K562 (cell line): ENCODE measurements at regions not wholly inside any gene's neighbourhood (a gene's known extent, or its start where the extent isn't known, plus 50 kb on each side); places are given as distances from the start of the nearest gene placed in this dataset.
A peak's percentile ranks its signal among the peaks of the same experiment; 100 is the strongest.

Experiments used
- ATAC-seq: fragments of 200-7000 bp; cut with Tn5 transposase; 3 replicates; pipeline ENCODE4 v1.9.1; 2020; ENCODE audit warnings: moderate library complexity
- BruUV-seq: library from RNA; stranded (reverse); fragments of 400-500 nt; replicated peaks from 2 replicates; lab custom pipeline; 2021; lab: Mats Ljungman, UMichigan
- CTCF ChIA-PET: fragments of 300-600 bp; formaldehyde crosslinking; extraction: SDS; loops from one replicate; lab custom pipeline; 2021; ENCODE audit warnings: low intra/inter-chr PET ratio; lab: Yijun Ruan, JAX
- POLR2A ChIA-PET: fragments of 300-600, 350-650 bp; sonication (Branson Sonifier 250); formaldehyde crosslinking; extraction: SDS; loops from one replicate; lab custom pipeline; 2021; ENCODE audit warnings: antibody characterized with exemption, inconsistent platforms; lab: Yijun Ruan, JAX
- DNase-seq, 4 experiments: peaks; one replicate each; pipeline versions ENCODE4 v3.0.0 to v3.0.0-alpha.2; 2011 to 2018; ENCODE audit warnings: low spot score in 3 of 4, mixed read lengths in 3 of 4; ENCODE audit errors: extremely low read depth in 1 of 4
- FAIRE-seq: peaks from 2 replicates; lab custom pipeline; 2011; peaks lifted over from hg19 to GRCh38; lab: Jason Lieb, UNC
- H2AFZ ChIP-seq: 2 replicates; pipeline ENCODE4 v1.6.0; 2011; ENCODE audit warnings: low read depth, low read length, control low read depth, inconsistent platforms
- H3K27ac ChIP-seq: fragments of 200-600 bp; 3 replicates; pipeline ENCODE4 v1.8.0; 2011; ENCODE audit warnings: low read depth, mild to moderate bottlenecking, control low read depth, inconsistent platforms, low read length, moderate library complexity, mixed read lengths; ENCODE audit errors: extremely low read depth
- H3K27me3 ChIP-seq, 2 experiments: fragments of 300-600 bp in 1 of 2; 2 replicates in 1 of 2; 3 replicates in 1 of 2; pipeline versions ENCODE4 v1.6.0 to v1.8.0; 2011; ENCODE audit warnings: inconsistent platforms in 2 of 2, low read length in 2 of 2, mild to moderate bottlenecking in 1 of 2, mixed read lengths in 1 of 2, moderate library complexity in 1 of 2; ENCODE audit not compliant: control insufficient read depth in 2 of 2, insufficient read depth in 2 of 2
- H3K36me3 ChIP-seq: fragments of 300-600 bp; 3 replicates; pipeline ENCODE4 v1.8.0; 2011; ENCODE audit warnings: mild to moderate bottlenecking, low read length, inconsistent platforms; ENCODE audit not compliant: control insufficient read depth, insufficient read depth
- H3K4me1 ChIP-seq, 2 experiments: fragments of 200-600 bp in 1 of 2; replicated peaks in 1 of 2; 2 replicates in 1 of 2; 3 replicates in 1 of 2; pipeline versions ENCODE4 v1.5.1 to v1.8.0; 2011; ENCODE audit warnings: inconsistent platforms in 2 of 2, low read length in 2 of 2, mild to moderate bottlenecking in 1 of 2, mixed read lengths in 1 of 2, moderate library complexity in 1 of 2; ENCODE audit not compliant: control insufficient read depth in 2 of 2, insufficient read depth in 2 of 2
- H3K4me2 ChIP-seq: 2 replicates; pipeline ENCODE4 v1.6.1; 2011; ENCODE audit warnings: low read length, control low read depth, inconsistent platforms, mixed read lengths; ENCODE audit not compliant: insufficient read depth
- H3K4me3 ChIP-seq: fragments of 200-600 bp; sonication (generic), shearing (Covaris generic); 2 replicates; pipeline ENCODE4 v1.5.1; 2016; ENCODE audit warnings: control low read depth, inconsistent platforms
- H3K79me2 ChIP-seq: fragments of 200-600 bp; 3 replicates; pipeline ENCODE4 v1.8.0; 2011; ENCODE audit warnings: low read length, inconsistent platforms; ENCODE audit not compliant: control insufficient read depth, insufficient read depth
- H3K9ac ChIP-seq, 2 experiments: 2 replicates each; pipeline versions ENCODE4 v1.6.0 to v1.6.1; 2011; ENCODE audit warnings: low read depth in 2 of 2, low read length in 2 of 2, control low read depth in 1 of 2, inconsistent platforms in 1 of 2, mild to moderate bottlenecking in 1 of 2, mixed read lengths in 1 of 2; ENCODE audit not compliant: insufficient read depth in 1 of 2
- H3K9me1 ChIP-seq: one replicate; pipeline ENCODE4 v1.6.0; 2011; ENCODE audit warnings: inconsistent platforms, mild to moderate bottlenecking, low read length, moderate library complexity; ENCODE audit not compliant: control insufficient read depth, insufficient read depth
- H3K9me3 ChIP-seq: replicated peaks from 2 replicates; pipeline ENCODE4 v1.5.1; 2011; ENCODE audit warnings: low read depth, low read length, inconsistent platforms; ENCODE audit not compliant: control insufficient read depth, insufficient read depth
- H4K20me1 ChIP-seq: replicated peaks from 2 replicates; pipeline ENCODE4 v1.6.1; 2011; ENCODE audit warnings: low read length, inconsistent platforms, mixed read lengths; ENCODE audit not compliant: control insufficient read depth, insufficient read depth
- CBFA2T2 ChIP-seq: fragments of 450-650 bp; conservative IDR thresholded peaks from 2 replicates; pipeline ENCODE4 v1.6.1; 2017; ENCODE audit warnings: mild to moderate bottlenecking
- CBFA2T3 ChIP-seq: fragments of 450-650 bp; IDR thresholded peaks from 2 replicates; pipeline ENCODE4 v1.6.1; 2017
- HOMEZ ChIP-seq: fragments of 250-450 bp; sonication (Bioruptor Pico); IDR thresholded peaks from 2 replicates; pipeline ENCODE4 v1.4.0; 2020; ENCODE audit warnings: mild to moderate bottlenecking, moderate library complexity
- MEF2A ChIP-seq: IDR thresholded peaks from 2 replicates; pipeline ENCODE4 v1.6.1; 2011; ENCODE audit warnings: low read depth, mild to moderate bottlenecking, low read length, moderate library complexity; ENCODE audit not compliant: control insufficient read depth
- OTX1 ChIP-seq: fragments of 450-650 bp; formaldehyde crosslinking; IDR thresholded peaks from 2 replicates; pipeline ENCODE4 v1.4.0; 2022; ENCODE audit warnings: mild to moderate bottlenecking
- RCOR1 ChIP-seq, 2 experiments: IDR thresholded peaks; 2 replicates each; pipeline ENCODE4 v1.6.1; 2012; ENCODE audit warnings: low read depth in 2 of 2, low read length in 2 of 2, borderline replicate concordance in 1 of 2, improper control_type of control experiment in 1 of 2
- SMARCE1 ChIP-seq: fragments of 450-650 bp; IDR thresholded peaks from 2 replicates; pipeline ENCODE4 v1.7.1; 2016; ENCODE audit warnings: mild to moderate bottlenecking
- TFE3 ChIP-seq: fragments of 450-650 bp; formaldehyde crosslinking; IDR thresholded peaks from 2 replicates; pipeline ENCODE4 v1.4.0; 2020; ENCODE audit warnings: mild to moderate bottlenecking, mixed read lengths
- ZBED1 ChIP-seq: IDR thresholded peaks from 2 replicates; pipeline ENCODE4 v1.6.1; 2014
- ZC3H4 ChIP-seq: sonication (generic); formaldehyde crosslinking; IDR thresholded peaks from 2 replicates; pipeline ENCODE4 v1.9.0; 2021; ENCODE audit warnings: missing genetic modification reagents, borderline replicate concordance
- WGBS: fragments of 100-300 bp; shearing (Covaris generic); methylation state at CpG from one replicate; pipeline ENCODE4 v1.1.6; 2016; ENCODE audit warnings: low coverage, mixed read lengths; ENCODE audit not compliant: insufficient coverage; ENCODE audit errors: missing lambda C conversion rate; 5-methylcytosine and 5-hydroxymethylcytosine counted together
- in situ Hi-C: fragments of 300-500 bp; cut with MboI; formaldehyde crosslinking; loops from 4 replicates; pipeline ENCODE4 v1.15.0; 2018; ENCODE audit warnings: inconsistent platforms, mixed read lengths
- intact Hi-C: fragments of 100-400 bp; cut with micrococcal nuclease; formaldehyde crosslinking; loops from 2 replicates; pipeline ENCODE4 v1.14.2; 2022
- TF ChIP-seq, protein P1 (sequence below): fragments of 450-650 bp; IDR thresholded peaks from 2 replicates; pipeline ENCODE4 v1.6.1; 2014; ENCODE audit warnings: low read depth, mild to moderate bottlenecking, moderate library complexity, borderline replicate concordance

DNA sequence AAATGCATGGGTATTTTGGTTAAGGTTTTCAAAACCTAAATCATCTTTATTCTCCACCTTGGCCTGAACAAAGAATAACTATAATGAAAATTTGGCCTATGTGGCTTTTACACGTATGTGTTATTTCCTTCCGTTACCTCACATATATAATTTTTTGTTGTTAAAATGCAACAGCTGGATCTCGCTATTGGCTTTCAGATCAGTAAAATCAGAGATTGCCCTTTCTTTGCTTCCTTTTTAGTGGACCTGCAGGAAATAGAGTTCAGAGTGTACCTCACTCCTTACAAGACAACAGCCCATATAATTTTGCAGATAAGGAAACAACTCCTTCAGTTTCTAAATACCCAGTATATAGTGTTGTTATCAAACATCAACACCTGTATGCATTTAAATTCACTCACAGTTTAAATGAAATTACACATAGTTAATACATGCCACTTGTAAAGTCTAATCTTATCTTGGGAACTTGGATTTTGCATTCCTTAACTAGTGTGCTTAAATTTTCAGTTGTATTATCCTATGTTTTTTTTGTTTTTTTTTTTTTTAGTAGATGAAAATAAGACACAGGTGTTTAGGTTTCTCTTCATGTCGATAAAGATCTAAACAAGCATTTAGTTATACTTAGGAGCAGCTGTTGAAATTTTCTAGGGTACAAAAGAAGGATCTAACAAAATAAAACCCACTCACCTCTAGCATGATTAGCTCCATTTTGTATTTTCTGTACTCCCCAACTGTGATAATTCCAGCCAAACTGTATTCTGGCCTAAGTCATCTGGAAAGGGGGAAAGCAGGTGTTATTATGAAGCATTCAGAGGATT, 96.2 kb upstream of the SPRY1 start:
- no peaks in the 10 kb centered on the region for H3K79me2 ChIP-seq
- peak in 1 of 4 experiments; percentile 11 for DNase-seq
- H3K4me1 ChIP-seq: no peaks in the 10 kb centered on the region
- H3K36me3 ChIP-seq: no peaks in the 10 kb centered on the region
- TF ChIP-seq CBFA2T3 (peak; percentile 27), MEF2A (no peak), CBFA2T2 (0 out of 2 replicates have a peak, but pooled peaks have one; percentile 4), ZBED1 (no peak)
- TF ChIP-seq, all 486 proteins: peak for 2
- Histone ChIP-seq H4K20me1 (no peaks in the 10 kb centered on the region), H3K9me3 (no peaks in the 10 kb centered on the region), H3K27me3 (no peaks in the 10 kb centered on the region), H3K9ac (no peak overlapping the region), H3K9me1 (no peaks in the 10 kb centered on the region), H3K27ac (no peak overlapping the region), H2AFZ (no peak overlapping the region), H3K4me2 (no peak overlapping the region), H3K4me3 (no peak overlapping the region)
- intact Hi-C loops: no loop called here
- in situ Hi-C loops: no loop called here
- ChIA-PET POLR2A (no interaction called here), CTCF (no interaction called here)
- WGBS: 84% methylated on average over 4 of the region's 4 CpGs
- no TSS peak for BruUV-seq
- ATAC-seq: no peak
- FAIRE-seq: no peak

DNA sequence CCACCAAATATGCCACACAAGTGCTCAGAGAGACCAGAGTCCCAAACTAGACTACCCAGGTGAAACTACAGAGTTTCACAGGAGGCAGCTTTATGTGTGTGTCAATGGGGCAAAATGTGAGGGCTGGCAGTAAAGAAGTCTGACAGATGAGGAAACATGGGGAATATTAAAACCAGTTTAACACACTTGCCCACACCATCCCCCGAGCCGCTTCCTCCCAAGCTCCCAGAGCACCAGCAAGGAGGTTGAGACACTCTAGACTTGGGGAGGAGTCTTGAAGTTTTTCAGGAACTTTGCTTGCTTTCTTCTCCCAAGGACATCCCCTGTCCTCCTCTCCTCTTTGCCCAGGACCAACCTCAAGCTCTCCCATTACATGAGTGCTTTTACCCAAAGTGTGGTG, 94.7 kb upstream of the SPRY1 start:
- in situ Hi-C loops: no loop called here
- CTCF ChIA-PET: no interaction called here
- no peak for ATAC-seq
- TF ChIP-seq, protein P1, sequence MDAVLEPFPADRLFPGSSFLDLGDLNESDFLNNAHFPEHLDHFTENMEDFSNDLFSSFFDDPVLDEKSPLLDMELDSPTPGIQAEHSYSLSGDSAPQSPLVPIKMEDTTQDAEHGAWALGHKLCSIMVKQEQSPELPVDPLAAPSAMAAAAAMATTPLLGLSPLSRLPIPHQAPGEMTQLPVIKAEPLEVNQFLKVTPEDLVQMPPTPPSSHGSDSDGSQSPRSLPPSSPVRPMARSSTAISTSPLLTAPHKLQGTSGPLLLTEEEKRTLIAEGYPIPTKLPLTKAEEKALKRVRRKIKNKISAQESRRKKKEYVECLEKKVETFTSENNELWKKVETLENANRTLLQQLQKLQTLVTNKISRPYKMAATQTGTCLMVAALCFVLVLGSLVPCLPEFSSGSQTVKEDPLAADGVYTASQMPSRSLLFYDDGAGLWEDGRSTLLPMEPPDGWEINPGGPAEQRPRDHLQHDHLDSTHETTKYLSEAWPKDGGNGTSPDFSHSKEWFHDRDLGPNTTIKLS: no peak
- TF ChIP-seq RCOR1 (IDR thresholded peaks at IDR 0.05; ENCODE audit: borderline replicate concordance in 1 of 2, low read depth in 2 of 2, low read length in 2 of 2) (no peak), ZC3H4 (CRISPR knock-in tag) (no peak), TFE3 (CRISPR knock-in tag) (no peak), OTX1 (CRISPR knock-in tag) (no peak), HOMEZ (no peak), SMARCE1 (no peak)

More for the DNA sequence above, 94.7 kb upstream of the SPRY1 start:
- Histone ChIP-seq H3K4me1 (no peaks in the 10 kb centered on the region), H3K27ac (no peak overlapping the region), H3K9me1 (no peaks in the 10 kb centered on the region), H3K4me3 (no peak overlapping the region), H3K36me3 (no peaks in the 10 kb centered on the region), H3K79me2 (no peaks in the 10 kb centered on the region), H3K9me3 (no peaks in the 10 kb centered on the region), H4K20me1 (no peaks in the 10 kb centered on the region), H3K4me2 (no peak overlapping the region), H3K27me3 (no peaks in the 10 kb centered on the region), H2AFZ (no peak overlapping the region), H3K9ac (no peak overlapping the region)
- intact Hi-C loops: no loop called here
- no TSS peak for BruUV-seq
- FAIRE-seq: no peak
- WGBS: 100% methylated on average over 2 of the region's 2 CpGs
- DNase-seq: no peak
- POLR2A ChIA-PET: interaction anchor here (0.6 kb wide), 1 partner anchor 10 kb away, joined by 3 read pairs; no protein-coding TSS in a partner anchor
